ENCODE measurements at regions not wholly inside any gene's neighbourhood (a gene's known extent, or its start where the extent isn't known, plus 50 kb on each side); places are given as distances from the start of the nearest gene placed in this dataset.
"Not testable (repeated sequence)": the region's sequence is repeated elsewhere in the genome, so short reads cannot be mapped to it uniquely, and the experiment has no call there.

DNA sequence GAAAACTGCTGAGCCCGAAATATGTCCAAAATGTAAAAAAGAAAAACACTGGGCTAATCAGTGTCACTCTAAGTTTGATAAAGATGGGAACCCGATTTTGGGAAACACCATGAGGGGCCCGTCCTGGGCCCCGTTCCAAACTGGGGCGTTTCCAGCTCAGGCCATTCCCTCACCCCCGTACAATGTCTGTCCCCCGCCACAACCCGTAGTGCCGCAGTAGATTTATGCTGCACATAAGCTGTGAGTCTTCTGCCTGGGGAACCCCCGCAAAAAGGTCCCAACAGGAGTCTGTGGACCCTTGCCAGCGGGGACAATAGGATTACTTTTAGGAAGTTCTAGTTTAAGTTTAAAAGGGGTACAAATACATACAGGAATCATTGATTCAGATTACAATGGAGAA is 275.5 kb downstream of the C7orf25 start:
- TF ChIP-seq, protein P1, sequence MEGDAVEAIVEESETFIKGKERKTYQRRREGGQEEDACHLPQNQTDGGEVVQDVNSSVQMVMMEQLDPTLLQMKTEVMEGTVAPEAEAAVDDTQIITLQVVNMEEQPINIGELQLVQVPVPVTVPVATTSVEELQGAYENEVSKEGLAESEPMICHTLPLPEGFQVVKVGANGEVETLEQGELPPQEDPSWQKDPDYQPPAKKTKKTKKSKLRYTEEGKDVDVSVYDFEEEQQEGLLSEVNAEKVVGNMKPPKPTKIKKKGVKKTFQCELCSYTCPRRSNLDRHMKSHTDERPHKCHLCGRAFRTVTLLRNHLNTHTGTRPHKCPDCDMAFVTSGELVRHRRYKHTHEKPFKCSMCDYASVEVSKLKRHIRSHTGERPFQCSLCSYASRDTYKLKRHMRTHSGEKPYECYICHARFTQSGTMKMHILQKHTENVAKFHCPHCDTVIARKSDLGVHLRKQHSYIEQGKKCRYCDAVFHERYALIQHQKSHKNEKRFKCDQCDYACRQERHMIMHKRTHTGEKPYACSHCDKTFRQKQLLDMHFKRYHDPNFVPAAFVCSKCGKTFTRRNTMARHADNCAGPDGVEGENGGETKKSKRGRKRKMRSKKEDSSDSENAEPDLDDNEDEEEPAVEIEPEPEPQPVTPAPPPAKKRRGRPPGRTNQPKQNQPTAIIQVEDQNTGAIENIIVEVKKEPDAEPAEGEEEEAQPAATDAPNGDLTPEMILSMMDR (IDR thresholded peaks at IDR 0.05; ENCODE audit: insufficient read depth, low read length, poor library complexity, severe bottlenecking), result not testable (repeated sequence)
- TF ChIP-seq EZH2phosphoT487 (conservative IDR thresholded peaks at IDR 0.05; ENCODE audit: low read length), result not testable (repeated sequence)

Data from SU-DHL-6 (cell line).